ENCODE measurements at regions not wholly inside any gene's neighbourhood (a gene's known extent, or its start where the extent isn't known, plus 50 kb on each side); places are given as distances from the start of the nearest gene placed in this dataset.

- TF ChIP-seq ZNF318 (CRISPR knock-in tag; IDR thresholded peaks at IDR 0.05) (no peak), ZNF329 (CRISPR knock-in tag; IDR thresholded peaks at IDR 0.05; ENCODE audit: low read depth) (no peak), ZNF292 (CRISPR knock-in tag; IDR thresholded peaks at IDR 0.05; ENCODE audit: borderline replicate concordance, low read depth) (no peak), ISL2 (CRISPR knock-in tag; IDR thresholded peaks at IDR 0.05) (no peak), TCF7 (IDR thresholded peaks at IDR 0.05; ENCODE audit: low read depth) (no peak), HDAC6 (IDR thresholded peaks at IDR 0.05; ENCODE audit: low read depth, low read length) (no peak)
Measured at GRCh38 chr1:14228677-14229076, 369.8 kb upstream of the KAZN start (continued).

- in situ Hi-C loops (cut with HindIII; ENCODE audit: extremely low pct_ligation_motif_present, low pct_unique_long_range_greater_than_20kb): no loop called here
- no peaks in the 10 kb centered on the region for H4K20me1 ChIP-seq (ENCODE audit: insufficient read depth, low read length)
- H3K27ac ChIP-seq (ENCODE audit: extremely low read length, insufficient read depth, low read length): no peak overlapping the region
- no peak overlapping the region for H3K4me3 ChIP-seq (replicated peaks in 1 of 3; ENCODE audit: insufficient read depth in 1 of 3, low read depth in 2 of 3, low read length in 3 of 3)
- no peaks in the 10 kb centered on the region for H3K36me3 ChIP-seq (replicated peaks in 1 of 2; ENCODE audit: control insufficient read depth in 1 of 2, insufficient read depth in 2 of 2, low read length in 2 of 2)
- no peaks in the 10 kb centered on the region for H3K4me1 ChIP-seq (ENCODE audit: insufficient read depth, low read length)
- H3K4me2 ChIP-seq (ENCODE audit: low read depth, low read length): no peak overlapping the region
- ATAC-seq (no peak), FAIRE-seq (no peak), DNase-seq (ENCODE audit: low spot score) (no peak)
- no peaks in the 10 kb centered on the region for H3K27me3 ChIP-seq (ENCODE audit: control insufficient read depth in 1 of 2, insufficient read depth in 2 of 2, low read length in 2 of 2)
- intact Hi-C loops (cut with micrococcal nuclease; ENCODE audit: unreplicated experiment): no loop called here
- no peaks in the 10 kb centered on the region for H3K79me2 ChIP-seq (ENCODE audit: insufficient read depth, low read length)
- POLR2A ChIA-PET: no interaction called here
- CTCF ChIA-PET (ENCODE audit: low intra/inter-chr PET ratio, low total read pairs): no interaction called here
- H3K9ac ChIP-seq (ENCODE audit: insufficient read depth, low read depth, low read length): no peak overlapping the region
- WGBS (ENCODE audit: low lambda C conversion rate): 30% methylated on average over 2 of the region's 2 CpGs
- no peak overlapping the region for H2AFZ ChIP-seq (ENCODE audit: low read length)
- no TSS peak for BruUV-seq (replicated peaks)
- H3K9me3 ChIP-seq (ENCODE audit: low read length): peaks cover 6% of the 10 kb centered on the region; the same call in 1 of the 2 replicates
- TF ChIP-seq DPF2 (CRISPR knock-in tag; IDR thresholded peaks at IDR 0.05; ENCODE audit: borderline replicate concordance, low read depth) (no peak), ZNF138 (CRISPR knock-in tag; IDR thresholded peaks at IDR 0.05; ENCODE audit: low read depth) (no peak), ZNF574 (CRISPR knock-in tag; IDR thresholded peaks at IDR 0.05) (no peak), AKAP8 (CRISPR knock-in tag; IDR thresholded peaks at IDR 0.05) (no peak), SALL2 (CRISPR knock-in tag; IDR thresholded peaks at IDR 0.05) (no peak), RXRB (CRISPR knock-in tag; IDR thresholded peaks at IDR 0.05; ENCODE audit: borderline replicate concordance) (no peak), ZNF878 (CRISPR knock-in tag; IDR thresholded peaks at IDR 0.05) (no peak), NPAS2 (CRISPR knock-in tag; IDR thresholded peaks at IDR 0.05; ENCODE audit: borderline replicate concordance) (no peak)
Measured at GRCh38 chr1:14233510-14233909, 365.0 kb upstream of the KAZN start.
